ENCODE measurements at regions not wholly inside any gene's neighbourhood (a gene's known extent, or its start where the extent isn't known, plus 50 kb on each side); places are given as distances from the start of the nearest gene placed in this dataset.
A peak's percentile ranks its signal among the peaks of the same experiment; 100 is the strongest.

DNA sequence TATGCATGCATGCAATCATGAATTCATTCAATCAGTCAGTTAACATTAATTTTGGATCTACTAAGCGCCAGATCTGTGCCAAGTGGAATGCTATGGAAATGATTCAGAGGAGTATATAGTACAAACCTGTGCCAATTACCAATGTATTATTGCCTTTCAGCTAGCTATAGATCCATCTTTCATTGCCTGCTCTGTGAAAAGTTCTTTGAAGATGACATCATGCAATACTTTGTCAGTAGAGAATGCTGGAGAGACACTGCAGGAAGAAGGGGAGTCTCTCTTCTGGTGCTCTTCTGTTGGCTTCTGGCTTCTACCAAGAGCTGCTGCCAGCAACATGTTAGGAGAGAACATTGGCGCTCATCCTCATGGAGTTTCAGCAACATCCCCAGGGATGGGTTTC lies 81.0 kb upstream of the LMCD1 start:
- in situ Hi-C loops (cut with HindIII; ENCODE audit: low pct_ligation_motif_present, low sequenced_read_pairs) = no loop called here
- no peaks in the 10 kb centered on the region for H3K27me3 ChIP-seq (replicated peaks)
- TF ChIP-seq, protein P1, sequence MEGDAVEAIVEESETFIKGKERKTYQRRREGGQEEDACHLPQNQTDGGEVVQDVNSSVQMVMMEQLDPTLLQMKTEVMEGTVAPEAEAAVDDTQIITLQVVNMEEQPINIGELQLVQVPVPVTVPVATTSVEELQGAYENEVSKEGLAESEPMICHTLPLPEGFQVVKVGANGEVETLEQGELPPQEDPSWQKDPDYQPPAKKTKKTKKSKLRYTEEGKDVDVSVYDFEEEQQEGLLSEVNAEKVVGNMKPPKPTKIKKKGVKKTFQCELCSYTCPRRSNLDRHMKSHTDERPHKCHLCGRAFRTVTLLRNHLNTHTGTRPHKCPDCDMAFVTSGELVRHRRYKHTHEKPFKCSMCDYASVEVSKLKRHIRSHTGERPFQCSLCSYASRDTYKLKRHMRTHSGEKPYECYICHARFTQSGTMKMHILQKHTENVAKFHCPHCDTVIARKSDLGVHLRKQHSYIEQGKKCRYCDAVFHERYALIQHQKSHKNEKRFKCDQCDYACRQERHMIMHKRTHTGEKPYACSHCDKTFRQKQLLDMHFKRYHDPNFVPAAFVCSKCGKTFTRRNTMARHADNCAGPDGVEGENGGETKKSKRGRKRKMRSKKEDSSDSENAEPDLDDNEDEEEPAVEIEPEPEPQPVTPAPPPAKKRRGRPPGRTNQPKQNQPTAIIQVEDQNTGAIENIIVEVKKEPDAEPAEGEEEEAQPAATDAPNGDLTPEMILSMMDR (IDR thresholded peaks at IDR 0.05; ENCODE audit: low read depth, low read length, missing control alignments) = no peak

DNA sequence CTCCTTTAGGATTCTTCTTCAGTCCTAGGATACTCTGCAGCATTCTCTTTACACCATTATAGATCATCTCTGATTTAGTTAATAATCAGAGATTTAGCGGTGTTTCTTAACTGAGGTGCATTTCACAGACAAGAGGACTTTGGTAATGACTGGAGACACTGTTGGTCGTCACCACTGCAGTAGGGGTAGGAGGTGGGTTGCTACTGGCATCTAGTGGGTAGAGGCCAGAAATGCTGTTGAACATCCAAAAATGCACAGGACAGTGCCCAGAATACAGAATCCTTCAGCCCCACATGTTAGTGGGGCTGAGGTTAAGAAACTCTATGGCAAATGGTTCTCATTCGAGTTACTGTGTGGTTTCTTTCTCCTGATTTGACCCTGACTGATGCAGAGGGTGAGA lies 80.4 kb upstream of the LMCD1 start:
- H3K36me3 ChIP-seq (replicated peaks) = no peaks in the 10 kb centered on the region
- H3K27ac ChIP-seq = no peak overlapping the region
- TF ChIP-seq, protein P1 (IDR thresholded peaks at IDR 0.05; ENCODE audit: low read depth, low read length, missing control alignments) = peak; percentile 47
- DNase-seq = no peak
- H3K4me3 ChIP-seq (ENCODE audit: low read depth, low read length) = no peak overlapping the region
- H3K27me3 ChIP-seq (replicated peaks) = no peaks in the 10 kb centered on the region
- in situ Hi-C loops (cut with HindIII; ENCODE audit: low pct_ligation_motif_present, low sequenced_read_pairs) = no loop called here

More for the DNA sequence above, 81.0 kb upstream of the LMCD1 start:
- Histone ChIP-seq H3K36me3 (replicated peaks) (no peaks in the 10 kb centered on the region), H3K4me3 (ENCODE audit: low read depth, low read length) (no peak overlapping the region), H3K27ac (no peak overlapping the region)
- DNase-seq = no peak

DNA sequence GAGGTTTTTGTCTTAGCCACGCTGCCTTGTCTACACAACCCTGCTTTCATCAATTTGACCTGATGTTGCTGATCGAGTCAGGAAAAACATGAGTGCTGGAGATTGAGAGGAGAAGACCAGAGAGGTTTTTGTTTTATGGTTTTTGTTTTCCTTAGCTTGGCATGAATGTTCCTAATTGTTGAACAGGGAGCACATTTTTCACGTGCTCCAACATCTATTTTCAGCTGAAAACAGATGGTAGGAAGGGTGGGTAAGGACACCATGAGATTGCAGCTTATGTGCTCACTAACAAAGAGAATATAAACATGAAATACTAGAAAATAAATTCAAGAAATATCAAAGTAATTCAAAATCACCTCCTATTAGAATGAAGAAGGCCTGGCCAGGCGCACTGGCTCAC lies 79.9 kb upstream of the LMCD1 start:
- Histone ChIP-seq H3K36me3 (replicated peaks) (no peaks in the 10 kb centered on the region), H3K4me3 (ENCODE audit: low read depth, low read length) (no peak overlapping the region), H3K27ac (no peak overlapping the region), H3K27me3 (replicated peaks) (no peaks in the 10 kb centered on the region)
- TF ChIP-seq, protein P1 (IDR thresholded peaks at IDR 0.05; ENCODE audit: low read depth, low read length, missing control alignments) = no peak
- DNase-seq = no peak
- in situ Hi-C loops (cut with HindIII; ENCODE audit: low pct_ligation_motif_present, low sequenced_read_pairs) = no loop called here

DNA sequence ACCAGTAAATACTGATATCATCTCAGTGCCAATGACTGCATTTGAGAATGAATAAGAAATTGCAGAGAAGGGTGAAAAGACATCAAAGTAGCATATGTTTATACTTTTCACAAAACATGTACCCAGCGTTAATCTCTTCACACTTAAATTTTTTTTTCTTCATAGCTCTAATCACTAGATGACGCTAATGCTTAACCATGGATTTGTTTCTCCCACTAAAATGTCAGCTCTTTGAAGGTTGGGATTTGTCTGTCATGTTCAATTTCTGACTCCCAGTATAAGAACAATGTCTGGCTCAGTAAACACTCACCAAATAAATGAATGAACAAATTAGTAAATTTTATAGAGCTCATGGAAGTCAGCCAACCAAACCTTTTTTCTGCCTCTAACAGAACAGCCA lies 78.3 kb upstream of the LMCD1 start:
- Histone ChIP-seq H3K27me3 (replicated peaks) (no peaks in the 10 kb centered on the region), H3K4me3 (ENCODE audit: low read depth, low read length) (no peak overlapping the region), H3K27ac (no peak overlapping the region), H3K36me3 (replicated peaks) (no peaks in the 10 kb centered on the region)
- TF ChIP-seq, protein P1 (IDR thresholded peaks at IDR 0.05; ENCODE audit: low read depth, low read length, missing control alignments) = no peak
- DNase-seq = no peak
- in situ Hi-C loops (cut with HindIII; ENCODE audit: low pct_ligation_motif_present, low sequenced_read_pairs) = no loop called here

DNA sequence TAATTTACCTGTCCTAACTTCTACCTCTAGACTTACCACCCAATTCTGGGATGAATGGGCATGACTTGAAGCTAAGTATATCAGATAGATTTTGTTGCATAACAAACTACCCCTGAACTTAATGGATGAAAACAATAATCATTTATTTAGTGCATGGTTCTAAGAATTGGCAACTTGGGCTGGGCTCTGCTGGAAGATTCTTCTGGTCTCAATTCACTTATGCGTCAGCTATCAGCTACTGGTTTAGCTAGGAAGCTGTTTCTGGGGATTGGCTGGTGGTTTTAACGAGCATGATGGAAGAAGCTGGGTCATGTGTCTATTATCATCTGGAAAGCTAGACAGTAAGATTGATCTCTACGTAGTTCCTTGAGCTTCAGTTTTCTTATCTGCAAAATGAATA lies 77.3 kb upstream of the LMCD1 start:
- in situ Hi-C loops (cut with HindIII; ENCODE audit: low pct_ligation_motif_present, low sequenced_read_pairs) = no loop called here
- H3K36me3 ChIP-seq (replicated peaks) = no peaks in the 10 kb centered on the region
- no peaks in the 10 kb centered on the region for H3K27me3 ChIP-seq (replicated peaks)
- H3K4me3 ChIP-seq (ENCODE audit: low read depth, low read length) = no peak overlapping the region
- H3K27ac ChIP-seq = no peak overlapping the region
- TF ChIP-seq, protein P1 (IDR thresholded peaks at IDR 0.05; ENCODE audit: low read depth, low read length, missing control alignments) = no peak
- DNase-seq = no peak

DNA sequence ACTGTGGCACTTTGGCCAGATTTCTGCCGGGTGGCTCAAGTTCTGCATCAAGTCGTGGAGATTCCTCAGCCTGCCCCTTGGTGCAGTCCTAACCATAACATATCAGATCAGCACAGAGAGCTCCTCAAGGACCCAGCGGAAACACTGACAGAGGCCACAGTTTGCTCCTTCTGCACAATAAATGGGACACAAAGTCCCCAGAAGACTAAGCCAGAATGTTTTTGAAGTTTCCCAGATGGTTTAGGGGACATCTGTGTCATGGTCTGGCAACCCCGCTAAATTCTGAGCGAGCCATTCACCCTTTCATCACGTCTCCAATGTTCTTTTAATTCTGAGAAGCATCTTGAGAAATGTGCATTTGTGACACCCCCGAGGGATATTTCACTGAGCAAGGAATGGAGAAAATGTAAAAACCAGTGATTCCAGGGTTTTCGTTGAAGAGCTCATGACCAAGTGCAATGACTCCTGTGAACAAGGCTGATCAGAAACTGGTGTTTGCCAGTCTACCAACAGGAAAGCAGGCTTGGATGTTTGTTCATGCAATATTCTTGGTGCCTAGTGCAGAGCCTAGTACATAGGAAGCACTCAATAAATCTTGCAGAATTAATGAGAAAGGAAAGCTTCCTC lies 64.8 kb upstream of the LMCD1 start:
- TF ChIP-seq, protein P1 (IDR thresholded peaks at IDR 0.05; ENCODE audit: low read depth, low read length, missing control alignments) = no peak
- H3K4me3 ChIP-seq (ENCODE audit: low read depth, low read length) = no peak overlapping the region
- no peaks in the 10 kb centered on the region for H3K27me3 ChIP-seq (replicated peaks)
- H3K27ac ChIP-seq = no peak overlapping the region
- no peaks in the 10 kb centered on the region for H3K36me3 ChIP-seq (replicated peaks)
- in situ Hi-C loops (cut with HindIII; ENCODE audit: low pct_ligation_motif_present, low sequenced_read_pairs) = no loop called here
- DNase-seq = no peak

Measured in brain microvascular endothelial cell (primary cell).